ENCODE measurements at regions not wholly inside any gene's neighbourhood (a gene's known extent, or its start where the extent isn't known, plus 50 kb on each side); places are given as distances from the start of the nearest gene placed in this dataset.

- TF ChIP-seq SUZ12 (IDR thresholded peaks at IDR 0.05; ENCODE audit: extremely low read depth, insufficient read depth, insufficient read length) (no peak), ZNF274 (IDR thresholded peaks at IDR 0.05; ENCODE audit: low read depth, low read length) (no peak), YY1 (IDR thresholded peaks at IDR 0.05; ENCODE audit: insufficient read depth, insufficient read length) (no peak)
These were observed 425.3 kb downstream of the EPM2A start for GRCh38 chr6:145309842-145310535.

All from NT2/D1 (cell line).